ENCODE measurements at regions not wholly inside any gene's neighbourhood (a gene's known extent, or its start where the extent isn't known, plus 50 kb on each side); places are given as distances from the start of the nearest gene placed in this dataset.

- DNase-seq (ENCODE audit: low spot score): no peak
Measured at GRCh38 chr20:39190666-39191570, 228.8 kb downstream of the DHX35 start.

GRCh38 chr20:39188266-39188765 is 226.2 kb downstream of the DHX35 start:
- DNase-seq (ENCODE audit: low spot score): no peak

GRCh38 chr20:39181490-39181889 is 219.3 kb downstream of the DHX35 start:
- DNase-seq (ENCODE audit: low spot score): no peak

- DNase-seq (ENCODE audit: low spot score): no peak
Measured at GRCh38 chr20:39176457-39176856, 214.3 kb downstream of the DHX35 start.

GRCh38 chr20:39170896-39171463 is 208.8 kb downstream of the DHX35 start:
- DNase-seq (ENCODE audit: low spot score): no peak

- DNase-seq (ENCODE audit: low spot score): no peak
Measured at GRCh38 chr20:39165099-39165498, 203.0 kb downstream of the DHX35 start.

- no peak for DNase-seq (ENCODE audit: low spot score)
Measured at GRCh38 chr20:39164642-39165041, 202.5 kb downstream of the DHX35 start.

GRCh38 chr20:39163993-39164392 is 201.8 kb downstream of the DHX35 start:
- no peak for DNase-seq (ENCODE audit: low spot score)

- DNase-seq (ENCODE audit: low spot score): no peak
Measured at GRCh38 chr20:39161900-39162299, 199.8 kb downstream of the DHX35 start.

- DNase-seq (ENCODE audit: low spot score): no peak
Measured at GRCh38 chr20:39155971-39156370, 193.8 kb downstream of the DHX35 start.

- DNase-seq (ENCODE audit: low spot score): no peak
Measured at GRCh38 chr20:39152742-39153141, 190.6 kb downstream of the DHX35 start.

GRCh38 chr20:39152126-39152525 is 190.0 kb downstream of the DHX35 start:
- DNase-seq (ENCODE audit: low spot score): no peak

- DNase-seq (ENCODE audit: low spot score): no peak
Measured at GRCh38 chr20:39150501-39150900, 188.4 kb downstream of the DHX35 start.

- no peak for DNase-seq (ENCODE audit: low spot score)
Measured at GRCh38 chr20:39146394-39146793, 184.2 kb downstream of the DHX35 start.

- no peak for DNase-seq (ENCODE audit: low spot score)
Measured at GRCh38 chr20:39145921-39146320, 183.8 kb downstream of the DHX35 start.

GRCh38 chr20:39144757-39145156 is 182.6 kb downstream of the DHX35 start:
- DNase-seq (ENCODE audit: low spot score): no peak

GRCh38 chr20:39142407-39143096 is 180.4 kb downstream of the DHX35 start:
- DNase-seq (ENCODE audit: low spot score): no peak

GRCh38 chr20:39137299-39137698 is 175.2 kb downstream of the DHX35 start:
- DNase-seq (ENCODE audit: low spot score): no peak

GRCh38 chr20:39136798-39137197 is 174.7 kb downstream of the DHX35 start:
- no peak for DNase-seq (ENCODE audit: low spot score)

- no peak for DNase-seq (ENCODE audit: low spot score)
Measured at GRCh38 chr20:39135885-39136544, 173.9 kb downstream of the DHX35 start.

- DNase-seq (ENCODE audit: low spot score): no peak
Measured at GRCh38 chr20:39133201-39133600, 171.1 kb downstream of the DHX35 start.

Data from mesenteric fat pad (tissue), 1 donor.